Left ventricle myocardium inferior (tissue), 1 donor: ENCODE measurements at regions not wholly inside any gene's neighbourhood (a gene's known extent, or its start where the extent isn't known, plus 50 kb on each side); places are given as distances from the start of the nearest gene placed in this dataset.

Source experiments
- DNase-seq: peaks from one replicate; pipeline ENCODE4 v3.0.0-alpha.2; 2020
- H3K27ac ChIP-seq: fragments of 200-600 bp; replicated peaks from 2 replicates; pipeline ENCODE4 v1.8.0; 2021
- H3K27me3 ChIP-seq: fragments of 200-600 bp; 2 replicates; pipeline ENCODE4 v1.8.0; 2021; ENCODE audit warnings: low read depth
- H3K36me3 ChIP-seq: fragments of 200-600 bp; 2 replicates; pipeline ENCODE4 v1.8.0; 2021
- H3K4me1 ChIP-seq: fragments of 200-600 bp; 2 replicates; pipeline ENCODE4 v1.8.0; 2021
- H3K4me3 ChIP-seq: fragments of 200-600 bp; 2 replicates; pipeline ENCODE4 v1.8.0; 2021; ENCODE audit warnings: mild to moderate bottlenecking, moderate library complexity
- H3K9me3 ChIP-seq: fragments of 200-600 bp; replicated peaks from 2 replicates; pipeline ENCODE4 v1.8.0; 2021
- CTCF ChIP-seq: fragments of 200-600 bp; IDR thresholded peaks from 2 replicates; pipeline ENCODE4 v1.8.0; 2021; ENCODE audit warnings: antibody characterized with exemption, mild to moderate bottlenecking, borderline replicate concordance
- intact Hi-C: fragments of 100-400 bp; cut with micrococcal nuclease; formaldehyde crosslinking; loops from one replicate; pipeline ENCODE4 v1.11.0; 2022
- donor health status: DM: no; HTN: yes; CAD: no; lungs with severe emphysema.

GRCh38 chr15:93268066-93268465, 179.1 kb upstream of the RGMA start:
- peaks cover 45% of the 10 kb centered on the region for H3K9me3 ChIP-seq
- DNase-seq, result no peak
- H3K27ac ChIP-seq, result no peak overlapping the region
- H3K4me1 ChIP-seq, result no peaks in the 10 kb centered on the region
- H3K36me3 ChIP-seq, result peaks cover 7% of the 10 kb centered on the region
- intact Hi-C loops, result no loop called here
- H3K27me3 ChIP-seq, result no peaks in the 10 kb centered on the region
- H3K4me3 ChIP-seq, result no peak overlapping the region
- TF ChIP-seq CTCF, result no peak

- Histone ChIP-seq H3K36me3 (peaks cover 7% of the 10 kb centered on the region), H3K4me3 (no peak overlapping the region), H3K4me1 (no peaks in the 10 kb centered on the region), H3K9me3 (peaks cover 29% of the 10 kb centered on the region), H3K27ac (no peak overlapping the region), H3K27me3 (no peaks in the 10 kb centered on the region)
- intact Hi-C loops, result no loop called here
- TF ChIP-seq CTCF, result no peak
- no peak for DNase-seq
Measured at GRCh38 chr15:93266291-93266690, 177.3 kb upstream of the RGMA start.

DNA sequence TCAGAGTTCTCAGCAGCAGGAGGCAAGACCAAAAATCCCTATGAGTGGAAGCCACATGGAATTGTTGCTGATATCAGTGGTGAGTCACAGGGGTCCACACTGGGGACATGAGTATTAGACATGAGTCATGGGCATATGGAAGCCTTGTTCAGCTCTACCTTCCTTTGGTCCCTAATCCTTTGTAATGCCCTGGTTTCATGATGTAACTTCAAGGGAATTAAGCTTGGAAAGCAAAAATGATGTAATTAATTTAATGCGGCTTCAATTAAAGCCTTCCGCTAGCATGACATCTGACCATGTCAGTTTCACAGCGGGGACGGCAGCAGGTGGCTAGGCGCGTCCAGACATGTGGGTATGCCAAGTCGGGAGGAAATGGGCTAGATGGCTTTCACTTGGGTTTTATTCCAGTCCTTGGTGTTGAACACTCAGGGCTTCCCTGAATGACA, 176.1 kb upstream of the RGMA start:
- DNase-seq, result no peak
- Histone ChIP-seq H3K27ac (no peak overlapping the region), H3K4me1 (no peaks in the 10 kb centered on the region), H3K9me3 (peaks cover 17% of the 10 kb centered on the region), H3K4me3 (no peak overlapping the region), H3K27me3 (no peaks in the 10 kb centered on the region), H3K36me3 (no peaks in the 10 kb centered on the region)
- TF ChIP-seq CTCF, result no peak
- intact Hi-C loops, result no loop called here

DNA sequence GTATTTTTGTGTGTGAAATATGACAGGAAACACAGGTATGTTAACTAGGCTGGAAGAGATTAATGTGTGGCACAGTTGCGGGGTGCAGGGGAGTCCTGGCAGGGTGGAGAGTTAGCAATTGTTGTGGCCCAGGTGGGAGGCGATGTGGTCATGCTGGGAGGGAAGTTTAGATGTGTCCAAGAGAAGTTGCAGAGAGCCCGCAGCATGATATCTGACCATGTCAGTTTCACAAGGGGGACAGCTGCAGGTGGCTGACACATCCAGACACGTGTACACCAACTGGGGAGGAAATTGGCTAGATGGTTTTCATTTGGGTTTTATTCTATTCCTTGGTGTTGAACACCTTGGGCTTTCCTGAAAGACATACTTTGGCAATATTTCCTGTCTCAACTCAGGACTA, 172.8 kb upstream of the RGMA start:
- H3K4me1 ChIP-seq, result no peaks in the 10 kb centered on the region
- DNase-seq, result no peak
- no peak for TF ChIP-seq CTCF
- H3K4me3 ChIP-seq, result no peak overlapping the region
- H3K27me3 ChIP-seq, result no peaks in the 10 kb centered on the region
- H3K27ac ChIP-seq, result no peak overlapping the region
- H3K9me3 ChIP-seq, result peaks cover 9% of the 10 kb centered on the region
- no peaks in the 10 kb centered on the region for H3K36me3 ChIP-seq
- intact Hi-C loops, result no loop called here

- DNase-seq, result no peak
- Histone ChIP-seq H3K4me1 (peaks cover 15% of the 10 kb centered on the region), H3K36me3 (no peaks in the 10 kb centered on the region), H3K4me3 (no peak overlapping the region), H3K27me3 (no peaks in the 10 kb centered on the region), H3K9me3 (no peaks in the 10 kb centered on the region), H3K27ac (no peak overlapping the region)
- TF ChIP-seq CTCF, result no peak
- intact Hi-C loops, result no loop called here
Measured at GRCh38 chr15:93257920-93258319, 168.9 kb upstream of the RGMA start.

- H3K27me3 ChIP-seq, result no peaks in the 10 kb centered on the region
- no peaks in the 10 kb centered on the region for H3K9me3 ChIP-seq
- no peaks in the 10 kb centered on the region for H3K36me3 ChIP-seq
- DNase-seq, result peak; percentile 54
- H3K27ac ChIP-seq, result peak overlapping the region; percentile 60
- TF ChIP-seq CTCF, result no peak
- H3K4me3 ChIP-seq, result no peak overlapping the region
- intact Hi-C loops, result no loop called here
- H3K4me1 ChIP-seq, result peaks cover 49% of the 10 kb centered on the region
Measured at GRCh38 chr15:93253681-93254080, 164.7 kb upstream of the RGMA start.
